Uterus (tissue), 3 donors: ENCODE measurements at regions not wholly inside any gene's neighbourhood (a gene's known extent, or its start where the extent isn't known, plus 50 kb on each side); places are given as distances from the start of the nearest gene placed in this dataset.

Experiments
- DNase-seq, 2 donors: peaks; one replicate each; pipeline ENCODE4 v3.0.0-alpha.2; 2019 to 2020
- H3K27ac ChIP-seq, 2 donors: fragments of 200-600 bp; sonication (generic); 1 replicate in 1 of 2; 2 replicates in 1 of 2; pipeline ENCODE4 v1.5.1; 2016 to 2018
- H3K27me3 ChIP-seq, 2 donors: fragments of 200-600 bp; sonication (generic); one replicate each; pipeline ENCODE4 v1.5.1; 2018 to 2019; ENCODE audit warnings: control low read depth in 1 of 2
- H3K36me3 ChIP-seq, 2 donors: fragments of 200-600 bp; sonication (generic); one replicate each; pipeline ENCODE4 v1.5.1; 2019; ENCODE audit warnings: control low read depth in 1 of 2
- H3K4me1 ChIP-seq, 2 donors: fragments of 200-600 bp; sonication (generic); one replicate each; pipeline ENCODE4 v1.5.1; 2018 to 2019; ENCODE audit warnings: control low read depth in 1 of 2
- H3K4me3 ChIP-seq, 2 donors: fragments of 200-600 bp; sonication (generic); 1 replicate in 1 of 2; 2 replicates in 1 of 2; pipeline ENCODE4 v1.5.1; 2018 to 2019; ENCODE audit warnings: mild to moderate bottlenecking in 1 of 2
- H3K9me3 ChIP-seq, 2 donors: fragments of 200-600 bp; sonication (generic); one replicate each; pipeline ENCODE4 v1.5.1; 2019; ENCODE audit warnings: control low read depth in 1 of 2
- CTCF ChIP-seq, 4 experiments: fragments of 200-600 bp in 2 of 4; fragments of 450-650 bp in 2 of 4; sonication (generic) in 2 of 4; IDR thresholded peaks; one replicate each; pipeline ENCODE4 v1.5.1; 2016 to 2019; ENCODE audit warnings: antibody characterized with exemption in 4 of 4, mild to moderate bottlenecking in 2 of 4, moderate library complexity in 1 of 4
- POLR2A ChIP-seq, 2 donors: fragments of 450-650 bp; IDR thresholded peaks; one replicate each; pipeline ENCODE4 v1.6.1; 2016; ENCODE audit warnings: antibody characterized with exemption in 2 of 2, mild to moderate bottlenecking in 1 of 2, moderate library complexity in 1 of 2
- intact Hi-C: fragments of 100-400 bp; cut with DNase I; formaldehyde crosslinking; loops from one replicate; pipeline ENCODE4 v1.15.1; 2023; ENCODE audit warnings: low total_unique reads
- donor health status: DM: yes; HTN: yes; CAD: no.

GRCh38 chr6:63410435-63411426 is 90.9 kb upstream of the LGSN start:
- Histone ChIP-seq H3K4me1 (no peaks in the 10 kb centered on the region), H3K27me3 (no peaks in the 10 kb centered on the region), H3K9me3 (no peaks in the 10 kb centered on the region), H3K36me3 (no peaks in the 10 kb centered on the region), H3K4me3 (no peak overlapping the region), H3K27ac (no peak overlapping the region)
- DNase-seq = no peak
- no peak for TF ChIP-seq CTCF (IDR thresholded peaks at IDR 0.05)
- no peak for TF ChIP-seq POLR2A (IDR thresholded peaks at IDR 0.05)
- intact Hi-C loops = no loop called here

- DNase-seq = no peak
- H3K27ac ChIP-seq = no peak overlapping the region
- TF ChIP-seq CTCF (IDR thresholded peaks at IDR 0.05) (no peak), POLR2A (IDR thresholded peaks at IDR 0.05) (no peak)
- H3K27me3 ChIP-seq = no peaks in the 10 kb centered on the region
- H3K36me3 ChIP-seq = no peaks in the 10 kb centered on the region
- H3K9me3 ChIP-seq = no peaks in the 10 kb centered on the region
- intact Hi-C loops = no loop called here
- H3K4me3 ChIP-seq = no peak overlapping the region
- no peaks in the 10 kb centered on the region for H3K4me1 ChIP-seq
Observed at GRCh38 chr6:63415286-63415685, 95.5 kb upstream of the LGSN start.

- Histone ChIP-seq H3K27ac (no peak overlapping the region), H3K9me3 (no peaks in the 10 kb centered on the region), H3K4me1 (no peaks in the 10 kb centered on the region), H3K4me3 (no peak overlapping the region), H3K27me3 (no peaks in the 10 kb centered on the region), H3K36me3 (no peaks in the 10 kb centered on the region)
- DNase-seq = no peak
- intact Hi-C loops = no loop called here
- TF ChIP-seq POLR2A (IDR thresholded peaks at IDR 0.05) (no peak), CTCF (IDR thresholded peaks at IDR 0.05) (no peak)
Observed at GRCh38 chr6:63418741-63419140, 99.0 kb upstream of the LGSN start.

- DNase-seq = no peak
- intact Hi-C loops = no loop called here
- Histone ChIP-seq H3K4me1 (no peaks in the 10 kb centered on the region), H3K4me3 (no peak overlapping the region), H3K27me3 (no peaks in the 10 kb centered on the region), H3K27ac (no peak overlapping the region), H3K9me3 (no peaks in the 10 kb centered on the region), H3K36me3 (no peaks in the 10 kb centered on the region)
- TF ChIP-seq POLR2A (IDR thresholded peaks at IDR 0.05) (no peak), CTCF (IDR thresholded peaks at IDR 0.05) (no peak)
Observed at GRCh38 chr6:63424636-63425035, 104.9 kb upstream of the LGSN start.

- TF ChIP-seq CTCF (IDR thresholded peaks at IDR 0.05) = no peak
- TF ChIP-seq POLR2A (IDR thresholded peaks at IDR 0.05) = no peak
- H3K9me3 ChIP-seq = no peaks in the 10 kb centered on the region
- H3K27me3 ChIP-seq = no peaks in the 10 kb centered on the region
- no peak for DNase-seq
- no peak overlapping the region for H3K4me3 ChIP-seq
- H3K27ac ChIP-seq = no peak overlapping the region
- no peaks in the 10 kb centered on the region for H3K36me3 ChIP-seq
- intact Hi-C loops = no loop called here
- no peaks in the 10 kb centered on the region for H3K4me1 ChIP-seq
Observed at GRCh38 chr6:63425493-63425892, 105.7 kb upstream of the LGSN start.
